Activated T-cell treated with anti-CD3 and anti-CD28 coated beads for 24 hours (primary cell): ENCODE measurements at regions not wholly inside any gene's neighbourhood (a gene's known extent, or its start where the extent isn't known, plus 50 kb on each side); places are given as distances from the start of the nearest gene placed in this dataset.

Source experiments
- DNase-seq: peaks from one replicate; pipeline ENCODE4 v3.0.0-alpha.2; 2020; ENCODE audit warnings: low read depth

- no peak for DNase-seq
These were observed 1536.8 kb downstream of the KCNT2 start for GRCh38 chr1:195071461-195071860.

- DNase-seq = no peak
These were observed 1542.8 kb downstream of the KCNT2 start for GRCh38 chr1:195065437-195065836.

- DNase-seq = no peak
These were observed 1543.9 kb downstream of the KCNT2 start for GRCh38 chr1:195064358-195064757.

- no peak for DNase-seq
These were observed 1554.0 kb downstream of the KCNT2 start for GRCh38 chr1:195054217-195054687.

- no peak for DNase-seq
These were observed 1554.8 kb downstream of the KCNT2 start for GRCh38 chr1:195053478-195053877.

- no peak for DNase-seq
These were observed 1560.5 kb downstream of the KCNT2 start for GRCh38 chr1:195047772-195048171.

- DNase-seq = no peak
These were observed 1563.2 kb downstream of the KCNT2 start for GRCh38 chr1:195045072-195045471.

GRCh38 chr1:195030793-195031192 lies 1577.4 kb downstream of the KCNT2 start:
- no peak for DNase-seq

GRCh38 chr1:195026792-195027191 lies 1581.4 kb downstream of the KCNT2 start:
- DNase-seq = no peak

GRCh38 chr1:195019385-195019784 lies 1588.9 kb downstream of the KCNT2 start:
- DNase-seq = no peak

GRCh38 chr1:195012995-195013394 lies 1595.2 kb downstream of the KCNT2 start:
- no peak for DNase-seq

- DNase-seq = no peak
These were observed 1602.9 kb downstream of the KCNT2 start for GRCh38 chr1:195005338-195005737.

- DNase-seq = no peak
These were observed 1617.8 kb downstream of the KCNT2 start for GRCh38 chr1:194990483-194990882.

GRCh38 chr1:194975913-194976312 lies 1632.3 kb downstream of the KCNT2 start:
- DNase-seq = no peak

GRCh38 chr1:194968916-194969315 lies 1639.3 kb downstream of the KCNT2 start:
- DNase-seq = no peak

- DNase-seq = no peak
These were observed 1648.4 kb downstream of the KCNT2 start for GRCh38 chr1:194959795-194960194.

- no peak for DNase-seq
These were observed 1656.1 kb downstream of the KCNT2 start for GRCh38 chr1:194952171-194952570.

- DNase-seq = no peak
These were observed 1657.7 kb downstream of the KCNT2 start for GRCh38 chr1:194950584-194950983.

GRCh38 chr1:194940336-194941030 lies 1667.8 kb downstream of the KCNT2 start:
- no peak for DNase-seq

- no peak for DNase-seq
These were observed 1672.4 kb downstream of the KCNT2 start for GRCh38 chr1:194935864-194936263.

GRCh38 chr1:194931166-194931565 lies 1677.1 kb downstream of the KCNT2 start:
- DNase-seq = no peak

- no peak for DNase-seq
These were observed 1678.1 kb downstream of the KCNT2 start for GRCh38 chr1:194930132-194930531.

GRCh38 chr1:194929357-194929756 lies 1678.9 kb downstream of the KCNT2 start:
- DNase-seq = no peak

- DNase-seq = no peak
These were observed 1689.1 kb downstream of the KCNT2 start for GRCh38 chr1:194919146-194919545.
